A673 (cell line): ENCODE measurements at regions not wholly inside any gene's neighbourhood (a gene's known extent, or its start where the extent isn't known, plus 50 kb on each side); places are given as distances from the start of the nearest gene placed in this dataset.
A peak's percentile ranks its signal among the peaks of the same experiment; 100 is the strongest.
"Not testable (repeated sequence)": the region's sequence is repeated elsewhere in the genome, so short reads cannot be mapped to it uniquely, and the experiment has no call there.

Experiments used
- BruUV-seq: library from RNA; stranded (reverse); fragments of 400-500 nt; replicated peaks from 2 replicates; lab custom pipeline; 2021; lab: Mats Ljungman, UMichigan
- CTCF ChIA-PET: fragments of 300-600 bp; sonication (Branson Sonifier 250); formaldehyde crosslinking; loops from one replicate; lab custom pipeline; 2022; ENCODE audit warnings: antibody characterized with exemption; lab: Charles Lee
- POLR2A ChIA-PET: fragments of 300-600 bp; sonication (Branson Sonifier 250); formaldehyde crosslinking; loops from one replicate; lab custom pipeline; 2022; ENCODE audit warnings: antibody characterized with exemption; ENCODE audit not compliant: low non-redundant PET; lab: Charles Lee
- DNase-seq: peaks from one replicate; pipeline ENCODE4 v3.0.0-alpha.2; 2015; ENCODE audit warnings: low spot score
- H3K27ac ChIP-seq: fragments of 200-600 bp; sonication (generic); 2 replicates; pipeline ENCODE4 v1.5.1; 2016; ENCODE audit warnings: mixed run types, low read depth, mild to moderate bottlenecking, mixed read lengths, antibody characterized with exemption, low read length; ENCODE audit not compliant: poor library complexity, severe bottlenecking
- H3K27me3 ChIP-seq: fragments of 200-600 bp; sonication (generic); replicated peaks from 2 replicates; pipeline ENCODE4 v1.6.1; 2017; ENCODE audit warnings: mixed run types, low read depth, mild to moderate bottlenecking, mixed read lengths, antibody characterized with exemption, low read length; ENCODE audit not compliant: insufficient read depth, poor library complexity
- H3K36me3 ChIP-seq: fragments of 200-600 bp; sonication (generic); 2 replicates; pipeline ENCODE4 v1.6.1; 2016; ENCODE audit warnings: mixed run types, mild to moderate bottlenecking, mixed read lengths, antibody characterized with exemption, low read length; ENCODE audit not compliant: insufficient read depth, poor library complexity, severe bottlenecking
- H3K4me1 ChIP-seq: fragments of 200-600 bp; sonication (generic); 2 replicates; pipeline ENCODE4 v1.6.1; 2017; ENCODE audit warnings: mixed run types, mild to moderate bottlenecking, mixed read lengths, antibody characterized with exemption, low read length; ENCODE audit not compliant: insufficient read depth, poor library complexity, severe bottlenecking
- H3K4me3 ChIP-seq: fragments of 200-600 bp; sonication (generic); 2 replicates; pipeline ENCODE4 v1.5.1; 2016; ENCODE audit warnings: low read depth, mixed run types, mild to moderate bottlenecking, mixed read lengths, low read length; ENCODE audit not compliant: poor library complexity, severe bottlenecking
- H3K9me3 ChIP-seq: fragments of 200-600 bp; sonication (generic); 2 replicates; pipeline ENCODE4 v1.6.1; 2016; ENCODE audit warnings: mixed run types, low read depth, mild to moderate bottlenecking, mixed read lengths, antibody characterized with exemption, low read length; ENCODE audit not compliant: poor library complexity, severe bottlenecking
- EZH2 ChIP-seq: fragments of 200-600 bp; sonication (generic); IDR thresholded peaks from 2 replicates; pipeline ENCODE4 v1.6.1; 2017; ENCODE audit warnings: borderline replicate concordance, low read depth, mild to moderate bottlenecking, mixed read lengths, antibody characterized with exemption, low read length; ENCODE audit not compliant: poor library complexity, severe bottlenecking
- intact Hi-C: fragments of 100-400 bp; cut with micrococcal nuclease; formaldehyde crosslinking; loops from one replicate; pipeline ENCODE4 v1.10.0; 2022; ENCODE audit not compliant: unreplicated experiment
- TF ChIP-seq, protein P1 (sequence below): fragments of 300-800, 200-600 bp; sonication (generic); conservative IDR thresholded peaks from 2 replicates; pipeline ENCODE4 v1.5.1; 2017; ENCODE audit warnings: low read depth, mild to moderate bottlenecking, antibody characterized with exemption, low read length, moderate library complexity, mixed read lengths

DNA sequence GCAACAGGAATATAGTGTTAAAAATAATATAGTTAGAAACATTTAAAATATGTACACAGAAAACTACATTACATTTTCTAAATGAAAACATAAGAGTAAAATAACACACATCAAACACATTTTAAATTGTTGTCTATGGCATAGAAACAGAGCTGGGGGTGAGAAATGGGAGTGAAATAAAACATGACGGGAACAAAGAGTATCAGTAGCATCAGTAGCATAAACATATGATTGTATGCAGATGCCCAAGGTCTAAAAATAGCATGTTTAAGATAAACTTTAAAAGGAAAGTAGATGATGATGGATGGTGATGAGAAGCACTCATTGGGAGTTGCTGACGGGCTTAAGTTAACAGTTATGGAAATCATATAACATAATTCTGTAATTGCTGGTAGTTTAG, 1221.7 kb upstream of the SPRY2 start:
- POLR2A ChIA-PET, result no interaction called here
- TF ChIP-seq, protein P1, sequence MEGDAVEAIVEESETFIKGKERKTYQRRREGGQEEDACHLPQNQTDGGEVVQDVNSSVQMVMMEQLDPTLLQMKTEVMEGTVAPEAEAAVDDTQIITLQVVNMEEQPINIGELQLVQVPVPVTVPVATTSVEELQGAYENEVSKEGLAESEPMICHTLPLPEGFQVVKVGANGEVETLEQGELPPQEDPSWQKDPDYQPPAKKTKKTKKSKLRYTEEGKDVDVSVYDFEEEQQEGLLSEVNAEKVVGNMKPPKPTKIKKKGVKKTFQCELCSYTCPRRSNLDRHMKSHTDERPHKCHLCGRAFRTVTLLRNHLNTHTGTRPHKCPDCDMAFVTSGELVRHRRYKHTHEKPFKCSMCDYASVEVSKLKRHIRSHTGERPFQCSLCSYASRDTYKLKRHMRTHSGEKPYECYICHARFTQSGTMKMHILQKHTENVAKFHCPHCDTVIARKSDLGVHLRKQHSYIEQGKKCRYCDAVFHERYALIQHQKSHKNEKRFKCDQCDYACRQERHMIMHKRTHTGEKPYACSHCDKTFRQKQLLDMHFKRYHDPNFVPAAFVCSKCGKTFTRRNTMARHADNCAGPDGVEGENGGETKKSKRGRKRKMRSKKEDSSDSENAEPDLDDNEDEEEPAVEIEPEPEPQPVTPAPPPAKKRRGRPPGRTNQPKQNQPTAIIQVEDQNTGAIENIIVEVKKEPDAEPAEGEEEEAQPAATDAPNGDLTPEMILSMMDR, result no peak
- TF ChIP-seq EZH2, result no peak
- no peaks in the 10 kb centered on the region for H3K9me3 ChIP-seq

DNA sequence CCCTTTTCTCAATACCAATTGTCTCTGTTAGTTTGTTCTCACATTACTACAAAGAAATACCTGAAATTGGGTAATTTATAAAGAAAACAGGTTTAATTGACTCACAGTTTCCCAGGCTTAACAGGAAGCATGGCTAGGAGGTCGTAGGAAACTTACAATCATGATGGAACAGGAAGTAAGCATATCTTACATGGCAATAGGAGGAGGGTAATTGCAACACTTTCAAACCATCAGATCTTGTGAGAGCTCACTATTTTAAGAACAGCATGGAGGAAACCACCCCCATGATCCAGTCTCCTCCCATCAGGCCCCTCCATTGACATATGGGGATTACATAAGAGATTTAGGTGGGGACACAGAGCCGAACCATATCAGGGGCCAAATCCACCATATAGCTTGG, 1210.1 kb upstream of the SPRY2 start:
- intact Hi-C loops, result no loop called here
- Histone ChIP-seq H3K4me1 (no peaks in the 10 kb centered on the region), H3K27ac (no peak overlapping the region), H3K27me3 (no peaks in the 10 kb centered on the region), H3K4me3 (no peak overlapping the region), H3K36me3 (no peaks in the 10 kb centered on the region), H3K9me3 (peaks cover 8% of the 10 kb centered on the region)
- TF ChIP-seq EZH2, result no peak
- TF ChIP-seq, protein P1, result no peak
- DNase-seq, result no peak
- ChIA-PET POLR2A (no interaction called here), CTCF (interaction anchor here (0.6 kb wide), 1 partner anchor 71 kb away, joined by 3 read pairs; no protein-coding TSS in a partner anchor)
- no TSS peak for BruUV-seq

More for the DNA sequence above, 1221.7 kb upstream of the SPRY2 start:
- Histone ChIP-seq H3K4me3 (no peak overlapping the region), H3K4me1 (no peaks in the 10 kb centered on the region), H3K27ac (no peak overlapping the region), H3K27me3 (no peaks in the 10 kb centered on the region), H3K36me3 (no peaks in the 10 kb centered on the region)
- no TSS peak for BruUV-seq
- DNase-seq, result no peak
- intact Hi-C loops, result no loop called here
- CTCF ChIA-PET, result no interaction called here

DNA sequence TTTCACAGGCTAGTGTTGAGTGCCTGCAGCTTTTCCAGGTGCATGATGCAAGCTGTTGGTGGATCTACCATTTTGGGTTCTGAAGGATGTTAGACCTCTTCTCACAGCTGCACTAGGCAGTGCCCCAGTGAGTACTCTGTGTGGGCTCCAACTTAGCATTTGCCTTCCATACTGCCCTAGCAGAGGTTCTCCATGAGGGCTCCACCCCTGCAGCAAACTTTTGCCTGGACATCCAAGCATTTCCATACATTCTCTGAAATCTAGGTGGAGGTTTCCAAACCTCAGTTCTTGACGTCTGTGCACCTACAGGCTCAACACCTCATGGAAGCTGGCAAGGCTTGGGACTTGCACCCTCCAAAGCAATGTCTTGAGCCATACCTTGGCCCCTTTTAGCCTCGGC, 1205.4 kb upstream of the SPRY2 start:
- H3K36me3 ChIP-seq, DNase-seq, BruUV-seq, POLR2A ChIA-PET, H3K4me1 ChIP-seq, H3K4me3 ChIP-seq, H3K27me3 ChIP-seq, intact Hi-C loops, CTCF ChIA-PET, H3K27ac ChIP-seq, H3K9me3 ChIP-seq: not testable (repeated sequence)

DNA sequence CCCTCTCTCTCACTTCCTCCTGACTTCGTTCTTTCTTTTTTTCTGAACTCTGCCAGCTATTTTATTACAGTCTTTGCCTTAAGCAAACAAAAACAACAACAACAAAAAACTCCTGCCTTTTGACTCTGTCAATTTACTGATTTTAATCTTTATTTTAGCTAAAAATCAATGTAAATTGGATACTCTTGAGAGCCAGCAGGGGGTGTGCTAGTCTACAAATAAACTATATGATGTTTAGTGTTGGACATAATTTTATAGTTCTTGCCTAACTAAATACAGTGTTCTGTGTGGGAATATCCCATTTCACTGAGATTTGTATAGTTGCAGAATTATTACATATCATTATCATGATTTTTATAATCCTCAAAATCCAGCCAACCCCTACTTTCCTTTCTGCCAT, 1199.9 kb upstream of the SPRY2 start:
- Histone ChIP-seq H3K27ac (no peak overlapping the region), H3K27me3 (no peaks in the 10 kb centered on the region), H3K36me3 (no peaks in the 10 kb centered on the region), H3K4me1 (no peaks in the 10 kb centered on the region), H3K4me3 (no peak overlapping the region), H3K9me3 (no peaks in the 10 kb centered on the region)
- BruUV-seq, result no TSS peak
- intact Hi-C loops, result no loop called here
- POLR2A ChIA-PET, result no interaction called here
- DNase-seq, result peak; percentile 19
- CTCF ChIA-PET, result interaction anchor here (1.3 kb wide), 1 partner anchor 332 kb away, joined by 6 read pairs; no protein-coding TSS in a partner anchor
- no peak for TF ChIP-seq EZH2
- TF ChIP-seq, protein P1, result peak; percentile 51
